K562 (cell line): ENCODE measurements at regions not wholly inside any gene's neighbourhood (a gene's known extent, or its start where the extent isn't known, plus 50 kb on each side); places are given as distances from the start of the nearest gene placed in this dataset.
A peak's percentile ranks its signal among the peaks of the same experiment; 100 is the strongest.

Experiments used
- ARID1B ChIP-seq: fragments of 450-650 bp; IDR thresholded peaks from 2 replicates; pipeline ENCODE4 v1.6.1; 2016; ENCODE audit warnings: antibody characterized with exemption, mild to moderate bottlenecking, inconsistent platforms
- BRD4 ChIP-seq: fragments of 200-600 bp; sonication (generic); IDR thresholded peaks from 2 replicates; pipeline ENCODE4 v1.6.1; 2017; ENCODE audit warnings: inconsistent platforms
- CBFB ChIP-seq: sonication (generic); formaldehyde crosslinking; IDR thresholded peaks from 2 replicates; pipeline ENCODE4 v1.4.0; 2020; ENCODE audit warnings: mild to moderate bottlenecking, missing genetic modification reagents
- CC2D1A ChIP-seq: fragments of 450-650 bp; IDR thresholded peaks from 2 replicates; pipeline ENCODE4 v1.6.1; 2017; ENCODE audit warnings: mild to moderate bottlenecking
- CREB1 ChIP-seq, 2 experiments: sonication (generic) in 1 of 2; formaldehyde crosslinking in 1 of 2; IDR thresholded peaks; 2 replicates each; pipeline versions ENCODE4 v1.6.1 to v1.8.0; 2012 to 2022; ENCODE audit warnings: inconsistent platforms in 1 of 2, mild to moderate bottlenecking in 1 of 2, missing genetic modification reagents in 1 of 2, moderate library complexity in 1 of 2
- ELF1 ChIP-seq: fragments of 200-800 bp; sonication (Bioruptor generic); IDR thresholded peaks from 2 replicates; pipeline ENCODE4 v1.6.1; 2016; ENCODE audit warnings: missing genetic modification characterization, missing compliant biosample characterization
- FOXK2 ChIP-seq, 2 experiments: fragments of 450-650 bp; IDR thresholded peaks in 1 of 2; conservative IDR thresholded peaks in 1 of 2; 2 replicates each; pipeline ENCODE4 v1.6.1; 2016; ENCODE audit warnings: low read depth in 2 of 2, mild to moderate bottlenecking in 1 of 2
- KLF6 ChIP-seq: fragments of 250-450 bp; sonication (Bioruptor Pico); IDR thresholded peaks from 2 replicates; pipeline ENCODE4 v1.4.0; 2020; ENCODE audit warnings: mild to moderate bottlenecking, moderate library complexity, borderline replicate concordance
- MAFF ChIP-seq: IDR thresholded peaks from 2 replicates; pipeline ENCODE4 v1.6.1; 2012; ENCODE audit warnings: low read length, improper control_type of control experiment
- MAFG ChIP-seq: fragments of 450-650 bp; conservative IDR thresholded peaks from 2 replicates; pipeline ENCODE4 v1.6.1; 2016; ENCODE audit warnings: missing genetic modification characterization, missing compliant biosample characterization
- NFE2L1 ChIP-seq: fragments of 450-650 bp; IDR thresholded peaks from 2 replicates; pipeline ENCODE4 v1.6.1; 2016; ENCODE audit warnings: missing genetic modification characterization, low read depth, mild to moderate bottlenecking, missing compliant biosample characterization, moderate library complexity, borderline replicate concordance
- RBM15 ChIP-seq: fragments of 200-400 bp; formaldehyde crosslinking; IDR thresholded peaks from 2 replicates; pipeline ENCODE4 v1.6.1; 2018; ENCODE audit warnings: mild to moderate bottlenecking, low read length, moderate library complexity; ENCODE audit not compliant: insufficient read depth
- ZNF124 ChIP-seq: sonication (generic); formaldehyde crosslinking; IDR thresholded peaks from 2 replicates; pipeline ENCODE4 v1.8.1; 2022; ENCODE audit warnings: missing genetic modification reagents
- ZNF551 ChIP-seq: fragments of 250-450 bp; sonication (Bioruptor Pico); IDR thresholded peaks from 2 replicates; pipeline ENCODE4 v1.5.0; 2021; ENCODE audit warnings: mild to moderate bottlenecking, moderate library complexity
- ZNF589 ChIP-seq: fragments of 200-800 bp; sonication (Bioruptor generic); IDR thresholded peaks from 2 replicates; pipeline ENCODE4 v1.6.1; 2016; ENCODE audit warnings: low read depth, missing genetic modification characterization, missing compliant biosample characterization
- TF ChIP-seq, protein P1 (sequence below): sonication (generic); formaldehyde crosslinking; IDR thresholded peaks from 2 replicates; pipeline ENCODE4 v1.8.0; 2022; ENCODE audit warnings: mild to moderate bottlenecking, missing genetic modification reagents, borderline replicate concordance

GRCh38 chr4:138927072-138927471, 88.5 kb upstream of the NOCT start (continued):
- TF ChIP-seq CREB1 (IDR thresholded peaks at IDR 0.05) (no peak), CREB1 (CRISPR knock-in tag; IDR thresholded peaks at IDR 0.05) (no peak), BRD4 (no peak), ZNF124 (CRISPR knock-in tag) (no peak), ZNF551 (CRISPR knock-in tag) (no peak), ARID1B (0 out of 2 replicates have a peak, but pooled peaks have one; percentile 9), CBFB (CRISPR knock-in tag) (no peak), CC2D1A (no peak), ELF1 (no peak), MAFG (tag) (peak; percentile 95), NFE2L1 (tag) (peak; percentile 79), FOXK2 (conservative IDR thresholded peaks at IDR 0.05 in 1 of 2, IDR thresholded peaks at IDR 0.05 in 1 of 2; ENCODE audit: low read depth in 2 of 2) (no peak), RBM15 (no peak), KLF6 (no peak), ZNF589 (CRISPR knock-in tag) (no peak), MAFF (peak; percentile 86)
- TF ChIP-seq, protein P1, sequence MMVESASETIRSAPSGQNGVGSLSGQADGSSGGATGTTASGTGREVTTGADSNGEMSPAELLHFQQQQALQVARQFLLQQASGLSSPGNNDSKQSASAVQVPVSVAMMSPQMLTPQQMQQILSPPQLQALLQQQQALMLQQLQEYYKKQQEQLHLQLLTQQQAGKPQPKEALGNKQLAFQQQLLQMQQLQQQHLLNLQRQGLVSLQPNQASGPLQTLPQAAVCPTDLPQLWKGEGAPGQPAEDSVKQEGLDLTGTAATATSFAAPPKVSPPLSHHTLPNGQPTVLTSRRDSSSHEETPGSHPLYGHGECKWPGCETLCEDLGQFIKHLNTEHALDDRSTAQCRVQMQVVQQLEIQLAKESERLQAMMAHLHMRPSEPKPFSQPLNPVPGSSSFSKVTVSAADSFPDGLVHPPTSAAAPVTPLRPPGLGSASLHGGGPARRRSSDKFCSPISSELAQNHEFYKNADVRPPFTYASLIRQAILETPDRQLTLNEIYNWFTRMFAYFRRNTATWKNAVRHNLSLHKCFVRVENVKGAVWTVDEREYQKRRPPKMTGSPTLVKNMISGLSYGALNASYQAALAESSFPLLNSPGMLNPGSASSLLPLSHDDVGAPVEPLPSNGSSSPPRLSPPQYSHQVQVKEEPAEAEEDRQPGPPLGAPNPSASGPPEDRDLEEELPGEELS: no peak
